ENCODE measurements at regions not wholly inside any gene's neighbourhood (a gene's known extent, or its start where the extent isn't known, plus 50 kb on each side); places are given as distances from the start of the nearest gene placed in this dataset.

- Histone ChIP-seq H3K27me3 (no peaks in the 10 kb centered on the region), H3K27ac (no peak overlapping the region), H3K4me1 (no peaks in the 10 kb centered on the region), H3K9me3 (no peaks in the 10 kb centered on the region), H3K4me3 (no peak overlapping the region), H3K36me3 (no peaks in the 10 kb centered on the region)
- TF ChIP-seq POLR2A (IDR thresholded peaks at IDR 0.05) (no peak), CTCF (IDR thresholded peaks at IDR 0.05 in 4 of 5, conservative IDR thresholded peaks at IDR 0.05 in 1 of 5) (no peak)
- no peak for ATAC-seq
- in situ Hi-C loops (cut with MboI; ENCODE audit: low sequenced_read_pairs in 4 of 4) (no loop called here), intact Hi-C loops (cut with DNase I; ENCODE audit: low total_unique reads) (no loop called here)
- no peak for DNase-seq
Observed at GRCh38 chr18:44598514-44598913, 82.2 kb upstream of the SETBP1 start.

- intact Hi-C loops (cut with DNase I; ENCODE audit: low total_unique reads), result no loop called here
- Histone ChIP-seq H3K36me3 (no peaks in the 10 kb centered on the region), H3K27ac (no peak overlapping the region), H3K9me3 (no peaks in the 10 kb centered on the region), H3K4me1 (no peaks in the 10 kb centered on the region), H3K4me3 (no peak overlapping the region), H3K27me3 (no peaks in the 10 kb centered on the region)
- TF ChIP-seq CTCF (IDR thresholded peaks at IDR 0.05 in 4 of 5, conservative IDR thresholded peaks at IDR 0.05 in 1 of 5), result no peak
- TF ChIP-seq POLR2A (IDR thresholded peaks at IDR 0.05), result no peak
- in situ Hi-C loops (cut with MboI; ENCODE audit: low sequenced_read_pairs in 4 of 4), result no loop called here
- ATAC-seq (no peak), DNase-seq (no peak)
Observed at GRCh38 chr18:44599412-44599811, 81.3 kb upstream of the SETBP1 start.

GRCh38 chr18:44601447-44601846, 79.2 kb upstream of the SETBP1 start:
- DNase-seq (no peak), ATAC-seq (no peak)
- intact Hi-C loops (cut with DNase I; ENCODE audit: low total_unique reads) (no loop called here), in situ Hi-C loops (cut with MboI; ENCODE audit: low sequenced_read_pairs in 4 of 4) (no loop called here)
- no peak overlapping the region for H3K4me3 ChIP-seq
- H3K27ac ChIP-seq, result no peak overlapping the region
- no peaks in the 10 kb centered on the region for H3K36me3 ChIP-seq
- no peaks in the 10 kb centered on the region for H3K27me3 ChIP-seq
- H3K9me3 ChIP-seq, result no peaks in the 10 kb centered on the region
- H3K4me1 ChIP-seq, result no peaks in the 10 kb centered on the region
- no peak for TF ChIP-seq POLR2A (IDR thresholded peaks at IDR 0.05)
- TF ChIP-seq CTCF (IDR thresholded peaks at IDR 0.05 in 4 of 5, conservative IDR thresholded peaks at IDR 0.05 in 1 of 5), result no peak

GRCh38 chr18:44602380-44602779, 78.3 kb upstream of the SETBP1 start:
- Histone ChIP-seq H3K27ac (no peak overlapping the region), H3K36me3 (no peaks in the 10 kb centered on the region), H3K4me3 (no peak overlapping the region), H3K9me3 (no peaks in the 10 kb centered on the region), H3K4me1 (no peaks in the 10 kb centered on the region), H3K27me3 (no peaks in the 10 kb centered on the region)
- TF ChIP-seq CTCF (IDR thresholded peaks at IDR 0.05 in 4 of 5, conservative IDR thresholded peaks at IDR 0.05 in 1 of 5), result no peak
- no peak for TF ChIP-seq POLR2A (IDR thresholded peaks at IDR 0.05)
- no peak for ATAC-seq
- in situ Hi-C loops (cut with MboI; ENCODE audit: low sequenced_read_pairs in 4 of 4) (no loop called here), intact Hi-C loops (cut with DNase I; ENCODE audit: low total_unique reads) (no loop called here)
- DNase-seq, result no peak

- Histone ChIP-seq H3K36me3 (no peaks in the 10 kb centered on the region), H3K9me3 (no peaks in the 10 kb centered on the region), H3K27ac (no peak overlapping the region), H3K27me3 (no peaks in the 10 kb centered on the region), H3K4me3 (no peak overlapping the region), H3K4me1 (no peaks in the 10 kb centered on the region)
- no peak for TF ChIP-seq CTCF (IDR thresholded peaks at IDR 0.05 in 4 of 5, conservative IDR thresholded peaks at IDR 0.05 in 1 of 5)
- no peak for TF ChIP-seq POLR2A (IDR thresholded peaks at IDR 0.05)
- in situ Hi-C loops (cut with MboI; ENCODE audit: low sequenced_read_pairs in 4 of 4) (no loop called here), intact Hi-C loops (cut with DNase I; ENCODE audit: low total_unique reads) (no loop called here)
- ATAC-seq (no peak), DNase-seq (no peak)
Observed at GRCh38 chr18:44602845-44603244, 77.8 kb upstream of the SETBP1 start.
